Trophoblast cell (in vitro differentiated cells and primary cell): ENCODE measurements at regions not wholly inside any gene's neighbourhood (a gene's known extent, or its start where the extent isn't known, plus 50 kb on each side); places are given as distances from the start of the nearest gene placed in this dataset.

Source experiments
- DNase-seq, 2 donors: peaks; one replicate each; pipeline ENCODE4 v3.0.0-alpha.2; 2016
- H2AFZ ChIP-seq: 2 replicates; pipeline ENCODE4 v1.6.1; 2013; ENCODE audit warnings: low read length, moderate library complexity, mild to moderate bottlenecking; ENCODE audit not compliant: insufficient read depth, poor library complexity
- H2AK5ac ChIP-seq: 2 replicates; pipeline ENCODE4 v1.6.1; 2013; ENCODE audit warnings: mild to moderate bottlenecking, low read length
- H2BK120ac ChIP-seq: 2 replicates; pipeline ENCODE4 v1.6.1; 2013; ENCODE audit warnings: low read length, mild to moderate bottlenecking, moderate library complexity; ENCODE audit not compliant: insufficient read depth, poor library complexity
- H2BK12ac ChIP-seq: 2 replicates; pipeline ENCODE4 v1.6.1; 2013; ENCODE audit warnings: mild to moderate bottlenecking, low read length, moderate library complexity
- H2BK5ac ChIP-seq: 2 replicates; pipeline ENCODE4 v1.6.1; 2013; ENCODE audit warnings: low read length, low read depth, moderate library complexity, mild to moderate bottlenecking; ENCODE audit not compliant: poor library complexity
- H3K14ac ChIP-seq: 2 replicates; pipeline ENCODE4 v1.6.1; 2013; ENCODE audit warnings: mild to moderate bottlenecking, low read length
- H3K18ac ChIP-seq: 2 replicates; pipeline ENCODE4 v1.6.1; 2013; ENCODE audit warnings: mild to moderate bottlenecking, low read length
- H3K23ac ChIP-seq: 2 replicates; pipeline ENCODE4 v1.6.1; 2013; ENCODE audit warnings: low read length
- H3K27ac ChIP-seq: 2 replicates; pipeline ENCODE4 v1.5.1; 2013; ENCODE audit warnings: low read depth, mild to moderate bottlenecking, inconsistent platforms, low read length, moderate library complexity
- H3K27me3 ChIP-seq: 2 replicates; pipeline ENCODE4 v1.6.1; 2013; ENCODE audit warnings: inconsistent platforms, mild to moderate bottlenecking, low read length, moderate library complexity; ENCODE audit not compliant: insufficient read depth
- H3K36me3 ChIP-seq, 2 experiments: 1 replicate in 1 of 2; 2 replicates in 1 of 2; pipeline ENCODE4 v1.6.1; 2013; ENCODE audit warnings: low read length in 2 of 2, mild to moderate bottlenecking in 2 of 2, moderate library complexity in 1 of 2; ENCODE audit not compliant: insufficient read depth in 2 of 2, control insufficient read depth in 1 of 2
- H3K4ac ChIP-seq: 2 replicates; pipeline ENCODE4 v1.6.1; 2013; ENCODE audit warnings: low read depth, mild to moderate bottlenecking, low read length, moderate library complexity
- H3K4me1 ChIP-seq, 2 experiments: 1 replicate in 1 of 2; 2 replicates in 1 of 2; pipeline ENCODE4 v1.6.1; 2013; ENCODE audit warnings: low read length in 2 of 2, mild to moderate bottlenecking in 2 of 2, moderate library complexity in 1 of 2; ENCODE audit not compliant: insufficient read depth in 2 of 2, control insufficient read depth in 1 of 2
- H3K4me2 ChIP-seq: 2 replicates; pipeline ENCODE4 v1.6.1; 2013; ENCODE audit warnings: inconsistent platforms, mild to moderate bottlenecking, low read length, moderate library complexity
- H3K4me3 ChIP-seq: 2 replicates; pipeline ENCODE4 v1.5.1; 2013; ENCODE audit warnings: mild to moderate bottlenecking, low read depth, low read length, inconsistent platforms
- H3K79me1 ChIP-seq: one replicate; pipeline ENCODE4 v1.6.1; 2013; ENCODE audit warnings: low read length
- H3K79me2 ChIP-seq: 2 replicates; pipeline ENCODE4 v1.6.1; 2013; ENCODE audit warnings: low read length, mild to moderate bottlenecking; ENCODE audit not compliant: control insufficient read depth, insufficient read depth, poor library complexity
- H3K9ac ChIP-seq: 2 replicates; pipeline ENCODE4 v1.6.1; 2013; ENCODE audit warnings: mild to moderate bottlenecking, low read length
- H3K9me3 ChIP-seq: 2 replicates; pipeline ENCODE4 v1.6.1; 2013; ENCODE audit warnings: low read depth, mild to moderate bottlenecking, control low read depth, inconsistent platforms, low read length; ENCODE audit not compliant: insufficient read depth
- H4K12ac ChIP-seq: 2 replicates; pipeline ENCODE4 v1.6.1; 2013; ENCODE audit warnings: low read depth, mild to moderate bottlenecking, low read length, moderate library complexity
- H4K8ac ChIP-seq: 2 replicates; pipeline ENCODE4 v1.6.1; 2013; ENCODE audit warnings: low read depth, mild to moderate bottlenecking, low read length, moderate library complexity
- H4K91ac ChIP-seq: one replicate; pipeline ENCODE4 v1.6.1; 2013; ENCODE audit warnings: low read depth, mild to moderate bottlenecking, low read length, moderate library complexity
- WGBS: extraction: QIAGEN DNeasy Blood & Tissue Kit; methylation state at CpG from one replicate; pipeline ENCODE4 v1.1.7; 2013; ENCODE audit warnings: missing lambda C conversion rate; ENCODE audit not compliant: insufficient read length, insufficient coverage; ENCODE audit errors: extremely low coverage; 5-methylcytosine and 5-hydroxymethylcytosine counted together

GRCh38 chr12:97756066-97756666 lies 293.6 kb downstream of the RMST start:
- H2AFZ ChIP-seq = no peak overlapping the region
- no peaks in the 10 kb centered on the region for H3K79me1 ChIP-seq
- WGBS = no CpG with 5 or more reads among the region's 10 CpGs

DNA sequence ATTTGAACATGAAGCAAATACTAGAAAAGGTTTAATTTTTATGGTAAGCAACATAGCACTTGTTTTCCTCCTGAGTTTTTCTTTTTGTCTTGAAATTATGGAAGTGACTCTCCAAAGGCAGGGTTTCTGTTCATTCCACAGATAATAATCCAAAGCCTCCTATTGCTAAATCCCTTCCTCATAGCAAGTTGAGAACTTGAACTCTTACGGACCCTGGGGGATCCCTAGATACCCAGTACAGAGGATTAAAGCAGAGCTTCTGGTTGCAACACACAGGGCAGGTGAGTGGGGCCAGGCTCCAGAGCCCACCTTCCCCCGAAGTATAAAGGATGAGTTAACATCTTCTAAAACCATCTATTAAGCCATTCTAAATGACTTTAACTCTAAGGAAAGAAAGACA lies 294.1 kb downstream of the RMST start:
- Histone ChIP-seq H4K8ac (no peak overlapping the region), H3K4ac (no peak overlapping the region), H3K23ac (no peak overlapping the region), H3K27me3 (no peaks in the 10 kb centered on the region), H3K9ac (no peak overlapping the region), H4K91ac (no peak overlapping the region), H3K4me2 (no peak overlapping the region), H2BK12ac (no peak overlapping the region), H3K79me2 (no peaks in the 10 kb centered on the region), H3K14ac (no peak overlapping the region), H2BK5ac (no peak overlapping the region), H3K27ac (no peak overlapping the region), H3K79me1 (no peaks in the 10 kb centered on the region), H3K9me3 (no peaks in the 10 kb centered on the region), H3K36me3 (no peaks in the 10 kb centered on the region), H2BK120ac (no peak overlapping the region), H3K4me3 (no peak overlapping the region), H3K18ac (no peak overlapping the region), H2AK5ac (no peak overlapping the region), H2AFZ (no peak overlapping the region), H3K4me1 (no peaks in the 10 kb centered on the region), H4K12ac (no peak overlapping the region)
- no peak for DNase-seq
- WGBS = no CpG with 5 or more reads among the region's 2 CpGs

More at GRCh38 chr12:97756066-97756666, 293.6 kb downstream of the RMST start:
- no peak overlapping the region for H3K4ac ChIP-seq
- H4K91ac ChIP-seq = no peak overlapping the region
- no peak overlapping the region for H3K27ac ChIP-seq
- H4K8ac ChIP-seq = no peak overlapping the region
- H2BK120ac ChIP-seq = no peak overlapping the region
- H3K18ac ChIP-seq = no peak overlapping the region
- H3K14ac ChIP-seq = no peak overlapping the region
- no peak for DNase-seq
- no peak overlapping the region for H2BK5ac ChIP-seq
- no peak overlapping the region for H2BK12ac ChIP-seq
- H3K79me2 ChIP-seq = no peaks in the 10 kb centered on the region
- no peaks in the 10 kb centered on the region for H3K27me3 ChIP-seq
- H3K4me1 ChIP-seq = no peaks in the 10 kb centered on the region
- no peak overlapping the region for H4K12ac ChIP-seq
- H3K9me3 ChIP-seq = no peaks in the 10 kb centered on the region
- no peak overlapping the region for H3K4me3 ChIP-seq
- H2AK5ac ChIP-seq = no peak overlapping the region
- H3K36me3 ChIP-seq = no peaks in the 10 kb centered on the region
- H3K9ac ChIP-seq = no peak overlapping the region
- H3K23ac ChIP-seq = no peak overlapping the region
- no peak overlapping the region for H3K4me2 ChIP-seq

DNA sequence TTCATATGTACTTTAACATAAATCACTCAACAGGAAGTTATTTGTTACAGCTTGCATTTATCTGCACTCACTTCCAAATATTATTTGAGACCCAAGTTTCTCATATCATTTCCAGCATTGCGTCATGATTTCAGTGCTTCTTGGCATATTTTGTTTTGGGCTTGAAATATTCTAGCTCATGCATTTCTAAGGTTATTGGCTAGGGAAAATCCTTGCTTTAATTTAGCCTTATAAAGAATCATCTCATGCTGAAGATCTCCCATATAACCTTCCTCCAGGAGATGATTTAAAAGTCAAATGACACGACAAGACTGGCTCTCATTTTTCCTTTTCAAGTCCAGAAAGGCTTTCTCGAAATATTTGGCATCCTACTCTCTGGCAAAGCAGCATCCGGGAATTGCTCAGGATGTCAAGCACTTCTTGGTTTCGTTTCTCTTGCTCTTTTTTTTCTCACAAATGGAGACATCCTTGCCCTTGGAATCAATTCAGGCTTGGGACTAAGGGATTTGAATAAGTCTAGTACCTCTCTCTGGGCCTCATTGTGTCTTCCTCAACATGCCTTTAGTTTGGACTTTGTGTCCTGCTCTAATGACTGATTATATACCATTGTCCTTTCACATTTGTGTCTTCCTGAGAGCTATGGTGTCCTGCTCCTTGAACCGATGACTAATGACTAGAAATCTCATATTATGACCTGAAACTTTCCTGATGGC lies 295.0 kb downstream of the RMST start:
- Histone ChIP-seq H3K4me3 (no peak overlapping the region), H3K36me3 (no peaks in the 10 kb centered on the region), H4K91ac (no peak overlapping the region), H2AFZ (no peak overlapping the region), H3K23ac (no peak overlapping the region), H3K27ac (no peak overlapping the region), H3K27me3 (no peaks in the 10 kb centered on the region), H3K4ac (no peak overlapping the region), H3K14ac (no peak overlapping the region), H3K79me1 (no peaks in the 10 kb centered on the region), H2AK5ac (no peak overlapping the region), H2BK5ac (no peak overlapping the region), H3K9ac (no peak overlapping the region), H3K4me2 (no peak overlapping the region), H4K8ac (no peak overlapping the region), H3K9me3 (no peaks in the 10 kb centered on the region), H4K12ac (no peak overlapping the region), H3K18ac (no peak overlapping the region), H3K4me1 (no peaks in the 10 kb centered on the region), H2BK12ac (no peak overlapping the region), H2BK120ac (no peak overlapping the region), H3K79me2 (no peaks in the 10 kb centered on the region)
- no CpG with 5 or more reads among the region's 6 CpGs for WGBS
- no peak for DNase-seq

DNA sequence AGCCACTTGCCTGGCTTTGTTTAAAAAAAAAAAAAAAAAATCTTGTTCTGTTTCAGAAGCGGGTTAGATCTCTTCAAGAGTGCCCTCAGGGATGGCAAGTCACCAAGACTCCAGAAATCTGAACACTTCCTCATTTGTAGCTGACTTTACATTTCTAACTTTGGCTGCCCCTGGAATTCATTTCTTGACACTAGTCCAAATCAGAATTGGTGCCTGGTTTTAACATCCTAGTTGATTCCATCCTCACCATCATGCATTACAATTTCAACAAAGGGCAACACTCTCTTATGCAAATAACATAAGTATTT lies 295.5 kb downstream of the RMST start:
- WGBS = no CpG with 5 or more reads among the region's 1 CpG
- H2AFZ ChIP-seq = no peak overlapping the region
- no peaks in the 10 kb centered on the region for H3K9me3 ChIP-seq
- no peaks in the 10 kb centered on the region for H3K79me2 ChIP-seq
- H3K4ac ChIP-seq = no peak overlapping the region
- H3K79me1 ChIP-seq = no peaks in the 10 kb centered on the region
- DNase-seq = no peak
- H4K91ac ChIP-seq = no peak overlapping the region
- no peak overlapping the region for H2BK120ac ChIP-seq
- H3K23ac ChIP-seq = no peak overlapping the region
- H3K4me2 ChIP-seq = no peak overlapping the region
- H2BK12ac ChIP-seq = no peak overlapping the region
- no peak overlapping the region for H4K8ac ChIP-seq
- H3K27me3 ChIP-seq = no peaks in the 10 kb centered on the region
- no peak overlapping the region for H2BK5ac ChIP-seq
- H4K12ac ChIP-seq = no peak overlapping the region
- H3K27ac ChIP-seq = no peak overlapping the region
- H3K14ac ChIP-seq = no peak overlapping the region
- H3K4me1 ChIP-seq = no peaks in the 10 kb centered on the region
- H3K4me3 ChIP-seq = no peak overlapping the region
- no peaks in the 10 kb centered on the region for H3K36me3 ChIP-seq
- H3K9ac ChIP-seq = no peak overlapping the region
- no peak overlapping the region for H3K18ac ChIP-seq
- no peak overlapping the region for H2AK5ac ChIP-seq
